Ramos (cell line): ENCODE measurements at regions not wholly inside any gene's neighbourhood (a gene's known extent, or its start where the extent isn't known, plus 50 kb on each side); places are given as distances from the start of the nearest gene placed in this dataset.
"Not testable (repeated sequence)": the region's sequence is repeated elsewhere in the genome, so short reads cannot be mapped to it uniquely, and the experiment has no call there.

ENCODE experiments used
- in situ Hi-C: fragments of 300-500 bp; cut with MboI; formaldehyde crosslinking; loops from one replicate; pipeline ENCODE4 v1.14.3; 2022; ENCODE audit warnings: low sequenced_read_pairs; ENCODE audit not compliant: unreplicated experiment

- in situ Hi-C loops, result no loop called here
Measured at GRCh38 chr3:102354818-102355515, 79.8 kb upstream of the ZPLD1 start.

GRCh38 chr3:102356506-102356905 lies 78.3 kb upstream of the ZPLD1 start:
- in situ Hi-C loops, result no loop called here

GRCh38 chr3:102357313-102357712 lies 77.5 kb upstream of the ZPLD1 start:
- in situ Hi-C loops, result not testable (repeated sequence)

- in situ Hi-C loops, result no loop called here
Measured at GRCh38 chr3:102360183-102360860, 74.5 kb upstream of the ZPLD1 start.

GRCh38 chr3:102361101-102361500 lies 73.7 kb upstream of the ZPLD1 start:
- in situ Hi-C loops, result no loop called here

- in situ Hi-C loops, result not testable (repeated sequence)
Measured at GRCh38 chr3:102366116-102366515, 68.7 kb upstream of the ZPLD1 start.

- in situ Hi-C loops, result no loop called here
Measured at GRCh38 chr3:102374863-102375634, 59.8 kb upstream of the ZPLD1 start.

GRCh38 chr3:102378216-102378615 lies 56.6 kb upstream of the ZPLD1 start:
- in situ Hi-C loops, result no loop called here

GRCh38 chr3:102382201-102382600 lies 52.6 kb upstream of the ZPLD1 start:
- in situ Hi-C loops, result not testable (repeated sequence)
